H9 (cell line): ENCODE measurements at regions not wholly inside any gene's neighbourhood (a gene's known extent, or its start where the extent isn't known, plus 50 kb on each side); places are given as distances from the start of the nearest gene placed in this dataset.

Source experiments
- DNase-seq: peaks from one replicate; pipeline ENCODE4 v3.0.0-alpha.2; 2017
- H2AFZ ChIP-seq: one replicate; pipeline ENCODE4 v1.6.1; 2013; ENCODE audit warnings: mild to moderate bottlenecking, low read length, control low read depth, moderate library complexity
- H2AK5ac ChIP-seq: 2 replicates; pipeline ENCODE4 v1.6.1; 2013; ENCODE audit warnings: low read length, control low read depth, mixed read lengths; ENCODE audit not compliant: insufficient read length
- H2BK120ac ChIP-seq: one replicate; pipeline ENCODE4 v1.6.1; 2013; ENCODE audit warnings: low read depth, mild to moderate bottlenecking, low read length, control low read depth, inconsistent platforms; ENCODE audit not compliant: poor library complexity, severe bottlenecking
- H2BK12ac ChIP-seq: 2 replicates; pipeline ENCODE4 v1.6.1; 2013; ENCODE audit warnings: low read length, control low read depth, mixed read lengths, low read depth; ENCODE audit not compliant: insufficient read length
- H2BK15ac ChIP-seq: 2 replicates; pipeline ENCODE4 v1.6.1; 2013; ENCODE audit warnings: low read depth, low read length, control low read depth
- H2BK20ac ChIP-seq: one replicate; pipeline ENCODE4 v1.6.1; 2013; ENCODE audit warnings: low read depth, mild to moderate bottlenecking, low read length, control low read depth, inconsistent platforms; ENCODE audit not compliant: poor library complexity, severe bottlenecking
- H2BK5ac ChIP-seq: 2 replicates; pipeline ENCODE4 v1.6.1; 2013; ENCODE audit warnings: low read length, control low read depth, mixed read lengths; ENCODE audit not compliant: insufficient read length
- H3K14ac ChIP-seq: 2 replicates; pipeline ENCODE4 v1.6.1; 2013; ENCODE audit warnings: low read length, control low read depth; ENCODE audit not compliant: insufficient read depth
- H3K18ac ChIP-seq: 2 replicates; pipeline ENCODE4 v1.6.1; 2013; ENCODE audit warnings: low read depth, mild to moderate bottlenecking, mixed read lengths, low read length, control low read depth; ENCODE audit not compliant: insufficient read length
- H3K23ac ChIP-seq: 2 replicates; pipeline ENCODE4 v1.6.1; 2013; ENCODE audit warnings: low read length, control low read depth, mixed read lengths, low read depth; ENCODE audit not compliant: insufficient read length
- H3K23me2 ChIP-seq: 2 replicates; pipeline ENCODE4 v1.6.1; 2013; ENCODE audit warnings: low read depth, mild to moderate bottlenecking, mixed read lengths, low read length, control low read depth; ENCODE audit not compliant: insufficient read length, poor library complexity, severe bottlenecking
- H3K27ac ChIP-seq: 2 replicates; pipeline ENCODE4 v1.5.1; 2013; ENCODE audit warnings: low read length, control low read depth, mixed read lengths, low read depth; ENCODE audit not compliant: insufficient read length
- H3K27me3 ChIP-seq: 2 replicates; pipeline ENCODE4 v1.6.1; 2013; ENCODE audit warnings: low read length, control low read depth, inconsistent platforms; ENCODE audit not compliant: insufficient read depth
- H3K4ac ChIP-seq: 2 replicates; pipeline ENCODE4 v1.6.1; 2013; ENCODE audit warnings: low read depth, mild to moderate bottlenecking, control low read depth, inconsistent platforms, low read length, moderate library complexity
- H3K4me1 ChIP-seq: 2 replicates; pipeline ENCODE4 v1.6.1; 2013; ENCODE audit warnings: low read length, control low read depth, inconsistent platforms; ENCODE audit not compliant: insufficient read depth
- H3K4me2 ChIP-seq: 2 replicates; pipeline ENCODE4 v1.6.1; 2013; ENCODE audit warnings: low read length, control low read depth, mixed read lengths; ENCODE audit not compliant: insufficient read length, insufficient read depth
- H3K56ac ChIP-seq: 2 replicates; pipeline ENCODE4 v1.6.1; 2013; ENCODE audit warnings: low read depth, mild to moderate bottlenecking, mixed read lengths, low read length, control low read depth; ENCODE audit not compliant: insufficient read length
- H3K79me1 ChIP-seq: 2 replicates; pipeline ENCODE4 v1.6.1; 2013; ENCODE audit warnings: low read depth, mild to moderate bottlenecking, moderate library complexity, low read length, control low read depth, inconsistent platforms; ENCODE audit not compliant: insufficient read depth, poor library complexity, severe bottlenecking
- H3K79me2 ChIP-seq: 2 replicates; pipeline ENCODE4 v1.6.1; 2013; ENCODE audit warnings: low read length, control low read depth, inconsistent platforms; ENCODE audit not compliant: insufficient read depth
- H3K9ac ChIP-seq: 2 replicates; pipeline ENCODE4 v1.6.1; 2013; ENCODE audit warnings: low read length, control low read depth, mixed read lengths; ENCODE audit not compliant: insufficient read length; ENCODE audit errors: extremely low read depth
- H3K9me3 ChIP-seq: one replicate; pipeline ENCODE4 v1.6.1; 2013; ENCODE audit warnings: low read depth, low read length, inconsistent platforms; ENCODE audit not compliant: control insufficient read depth
- H3T11ph ChIP-seq: one replicate; pipeline ENCODE4 v1.6.1; 2013; ENCODE audit warnings: mild to moderate bottlenecking, low read length, control low read depth, inconsistent platforms
- H4K20me1 ChIP-seq: one replicate; pipeline ENCODE4 v1.6.1; 2013; ENCODE audit not compliant: control insufficient read depth, insufficient read length, insufficient read depth
- H4K5ac ChIP-seq: 2 replicates; pipeline ENCODE4 v1.6.1; 2013; ENCODE audit warnings: low read depth, mild to moderate bottlenecking, mixed read lengths, low read length, control low read depth; ENCODE audit not compliant: insufficient read length
- H4K8ac ChIP-seq: replicated peaks from 2 replicates; pipeline ENCODE4 v1.6.1; 2013; ENCODE audit warnings: low read length, control low read depth, mixed read lengths, low read depth; ENCODE audit not compliant: insufficient read length
- H4K91ac ChIP-seq: 2 replicates; pipeline ENCODE4 v1.6.1; 2013; ENCODE audit warnings: low read depth, mild to moderate bottlenecking, moderate library complexity, mixed read lengths, low read length, control low read depth; ENCODE audit not compliant: insufficient read length
- H3K27ac Mint-ChIP-seq, 3 experiments: 2 replicates in 2 of 3; 3 replicates in 1 of 3; pipeline ENCODE4 v1.8.0; 2020 to 2021; ENCODE audit warnings: mixed read lengths in 3 of 3, mild to moderate bottlenecking in 1 of 3, moderate library complexity in 1 of 3
- H3K27me3 Mint-ChIP-seq: 2 replicates; pipeline ENCODE4 v1.8.0; 2021; ENCODE audit warnings: low read depth, mild to moderate bottlenecking, moderate library complexity, mixed read lengths
- H3K36me3 Mint-ChIP-seq, 3 experiments: 2 replicates in 2 of 3; 3 replicates in 1 of 3; pipeline ENCODE4 v1.8.0; 2020 to 2021; ENCODE audit warnings: low read depth in 3 of 3, mixed read lengths in 3 of 3; ENCODE audit not compliant: insufficient read depth in 1 of 3
- H3K4me1 Mint-ChIP-seq, 2 experiments: 2 replicates each; pipeline ENCODE4 v1.8.0; 2020; ENCODE audit warnings: mixed read lengths in 2 of 2
- H3K4me3 Mint-ChIP-seq, 2 experiments: 2 replicates in 1 of 2; 3 replicates in 1 of 2; pipeline ENCODE4 v1.8.0; 2020 to 2021; ENCODE audit warnings: mild to moderate bottlenecking in 2 of 2, mixed read lengths in 2 of 2, moderate library complexity in 1 of 2
- H3K9me3 Mint-ChIP-seq, 2 experiments: 2 replicates in 1 of 2; 3 replicates in 1 of 2; pipeline ENCODE4 v1.8.0; 2020; ENCODE audit warnings: mild to moderate bottlenecking in 2 of 2, mixed read lengths in 2 of 2, moderate library complexity in 1 of 2
- CTCF ChIP-seq: fragments of 200-600 bp; sonication (generic); conservative IDR thresholded peaks from 3 replicates; pipeline ENCODE4 v1.8.0; 2021; ENCODE audit warnings: antibody characterized with exemption, mild to moderate bottlenecking
- WGBS: extraction: QIAGEN DNeasy Blood & Tissue Kit; methylation state at CpG from one replicate; pipeline ENCODE4 v1.1.7; 2013; ENCODE audit warnings: missing lambda C conversion rate, low lambda C conversion rate, mixed read lengths; ENCODE audit not compliant: insufficient read length; ENCODE audit errors: extremely low coverage; 5-methylcytosine and 5-hydroxymethylcytosine counted together

GRCh38 chr21:43311301-43311817 is 115.6 kb downstream of the SIK1 start:
- H3K27me3 ChIP-seq = no peaks in the 10 kb centered on the region
- H3K4me1 Mint-ChIP-seq = peaks cover 33 to 40% of the 10 kb centered on the region in 2 experiments
- no peak overlapping the region for H4K91ac ChIP-seq
- H2BK5ac ChIP-seq = no peak overlapping the region
- no peak overlapping the region; a peak in 1 of 7 replicates for H3K27ac Mint-ChIP-seq
- H3K14ac ChIP-seq = no peak overlapping the region
- H3K4me2 ChIP-seq = no peak overlapping the region
- no peak overlapping the region for H3K18ac ChIP-seq
- no CpG with 5 or more reads among the region's 8 CpGs for WGBS
- H3K56ac ChIP-seq = no peak overlapping the region
- H4K20me1 ChIP-seq = no peaks in the 10 kb centered on the region
- no peak overlapping the region for H2BK12ac ChIP-seq
- H3K9me3 ChIP-seq = no peaks in the 10 kb centered on the region
- no peak overlapping the region for H3K23ac ChIP-seq
- no peak overlapping the region for H2BK20ac ChIP-seq
- peaks cover 0 to 2% (median 0%) of the 10 kb centered on the region in 3 experiments; a peak in 1 of 7 replicates for H3K36me3 Mint-ChIP-seq
- no peak overlapping the region for H4K5ac ChIP-seq
- H4K8ac ChIP-seq = no peak overlapping the region
- H3K79me1 ChIP-seq = no peaks in the 10 kb centered on the region
- no peak overlapping the region for H3K27ac ChIP-seq
- H2BK120ac ChIP-seq = no peak overlapping the region
- H3K79me2 ChIP-seq = no peaks in the 10 kb centered on the region
- H2AK5ac ChIP-seq = no peak overlapping the region
- no peak overlapping the region for H3K9ac ChIP-seq
- no peaks in the 10 kb centered on the region; the same call in 1 of the 2 replicates for H3K27me3 Mint-ChIP-seq
- no peaks in the 10 kb centered on the region for H3K9me3 Mint-ChIP-seq
- H3T11ph ChIP-seq = no peak overlapping the region
- no peak overlapping the region for H2BK15ac ChIP-seq
- no peak for TF ChIP-seq CTCF
- no peaks in the 10 kb centered on the region for H3K23me2 ChIP-seq
- H3K4me3 Mint-ChIP-seq = no peak overlapping the region
- H3K4me1 ChIP-seq = peaks cover 7% of the 10 kb centered on the region; the same call in 1 of the 2 replicates
- DNase-seq = no peak
- no peak overlapping the region for H3K4ac ChIP-seq
- H2AFZ ChIP-seq = no peak overlapping the region
